VCaP (cell line): ENCODE measurements at regions not wholly inside any gene's neighbourhood (a gene's known extent, or its start where the extent isn't known, plus 50 kb on each side); places are given as distances from the start of the nearest gene placed in this dataset.

Source experiments
- H3K27ac ChIP-seq: fragments of 450-650 bp; 2 replicates; pipeline ENCODE4 v1.5.1; 2017
- TF ChIP-seq, protein P1 (sequence below): fragments of 450-650 bp; conservative IDR thresholded peaks from 2 replicates; pipeline ENCODE4 v1.5.1; 2017; ENCODE audit warnings: mild to moderate bottlenecking, moderate library complexity

DNA sequence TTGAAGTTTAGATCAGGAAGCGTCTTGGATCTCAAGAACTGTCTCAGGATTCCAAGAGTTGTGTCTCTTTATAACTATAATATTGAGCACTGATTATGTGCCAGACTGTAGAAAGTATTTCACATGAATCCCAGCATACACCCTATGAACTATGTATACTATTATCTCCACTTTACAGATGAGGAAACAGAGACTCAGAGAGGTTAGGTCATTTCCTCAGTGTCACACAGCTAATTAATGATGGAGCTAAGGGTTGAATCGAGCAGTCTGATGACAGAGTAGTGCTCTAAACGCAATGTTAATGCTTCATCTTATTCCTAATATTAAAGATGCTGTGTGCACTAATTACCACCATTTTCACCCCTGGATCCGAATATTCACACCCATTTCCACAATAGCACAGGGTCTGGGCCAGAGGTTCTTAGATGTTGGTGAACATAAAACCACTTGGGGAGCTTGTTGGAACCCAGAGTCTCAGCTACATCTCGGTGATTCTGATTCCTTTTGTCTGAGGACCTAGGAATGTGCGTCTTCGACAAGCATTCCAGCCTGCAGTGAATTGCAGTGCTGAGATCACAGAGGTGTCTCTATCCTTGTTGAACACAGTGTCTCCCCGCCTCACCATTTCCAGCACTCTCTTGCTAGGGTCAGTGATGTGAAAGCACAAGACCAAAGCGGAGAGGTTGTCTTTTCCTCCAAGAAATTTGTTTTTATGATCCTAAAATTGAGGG lies 213.8 kb downstream of the SP3 start:
- TF ChIP-seq, protein P1, sequence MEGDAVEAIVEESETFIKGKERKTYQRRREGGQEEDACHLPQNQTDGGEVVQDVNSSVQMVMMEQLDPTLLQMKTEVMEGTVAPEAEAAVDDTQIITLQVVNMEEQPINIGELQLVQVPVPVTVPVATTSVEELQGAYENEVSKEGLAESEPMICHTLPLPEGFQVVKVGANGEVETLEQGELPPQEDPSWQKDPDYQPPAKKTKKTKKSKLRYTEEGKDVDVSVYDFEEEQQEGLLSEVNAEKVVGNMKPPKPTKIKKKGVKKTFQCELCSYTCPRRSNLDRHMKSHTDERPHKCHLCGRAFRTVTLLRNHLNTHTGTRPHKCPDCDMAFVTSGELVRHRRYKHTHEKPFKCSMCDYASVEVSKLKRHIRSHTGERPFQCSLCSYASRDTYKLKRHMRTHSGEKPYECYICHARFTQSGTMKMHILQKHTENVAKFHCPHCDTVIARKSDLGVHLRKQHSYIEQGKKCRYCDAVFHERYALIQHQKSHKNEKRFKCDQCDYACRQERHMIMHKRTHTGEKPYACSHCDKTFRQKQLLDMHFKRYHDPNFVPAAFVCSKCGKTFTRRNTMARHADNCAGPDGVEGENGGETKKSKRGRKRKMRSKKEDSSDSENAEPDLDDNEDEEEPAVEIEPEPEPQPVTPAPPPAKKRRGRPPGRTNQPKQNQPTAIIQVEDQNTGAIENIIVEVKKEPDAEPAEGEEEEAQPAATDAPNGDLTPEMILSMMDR: no peak
- H3K27ac ChIP-seq: no peak overlapping the region

GRCh38 chr2:173752152-173752551 lies 213.0 kb downstream of the SP3 start:
- no peak overlapping the region for H3K27ac ChIP-seq
- TF ChIP-seq, protein P1: peak; percentile 75

DNA sequence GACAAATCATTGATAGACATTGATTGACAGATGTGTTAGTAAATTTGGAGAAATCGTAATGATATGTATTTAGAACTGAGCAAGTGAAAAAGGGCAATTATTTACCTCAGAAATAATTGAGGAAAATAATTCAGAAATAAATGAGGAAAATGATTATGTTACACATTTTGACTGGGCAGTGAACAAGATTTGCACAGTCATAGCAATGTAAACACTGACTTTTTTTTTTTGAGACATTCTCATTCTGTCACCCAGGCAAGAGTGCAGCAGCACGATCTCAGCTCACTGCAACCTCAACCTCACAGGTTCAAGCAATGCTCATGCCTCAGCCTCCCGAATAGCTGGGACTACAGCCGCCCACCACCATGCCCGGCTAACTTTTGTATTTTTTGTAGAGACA lies 211.7 kb downstream of the SP3 start:
- TF ChIP-seq, protein P1: no peak
- no peak overlapping the region for H3K27ac ChIP-seq

DNA sequence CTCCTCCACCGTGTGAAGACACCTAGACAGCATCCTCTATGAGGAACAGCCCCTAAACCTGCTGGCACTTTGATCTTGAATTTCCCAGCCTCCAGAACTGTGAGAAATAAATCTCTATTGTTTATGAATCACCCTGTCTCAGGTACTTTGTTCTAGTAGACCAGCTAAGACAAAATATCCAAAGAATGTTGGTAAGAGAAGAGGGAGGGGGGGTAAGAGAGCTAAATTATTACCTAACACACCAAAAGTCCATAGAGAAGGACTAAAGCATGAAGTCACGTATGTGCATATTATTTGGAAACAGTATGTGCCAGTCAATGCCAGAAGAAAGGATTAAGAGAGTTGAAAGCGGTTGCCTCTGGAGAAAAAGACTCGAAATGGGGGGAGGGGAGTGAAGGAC lies 211.0 kb downstream of the SP3 start:
- TF ChIP-seq, protein P1: no peak
- no peak overlapping the region for H3K27ac ChIP-seq

GRCh38 chr2:173754837-173755236 lies 210.3 kb downstream of the SP3 start:
- TF ChIP-seq, protein P1: no peak
- H3K27ac ChIP-seq: no peak overlapping the region

DNA sequence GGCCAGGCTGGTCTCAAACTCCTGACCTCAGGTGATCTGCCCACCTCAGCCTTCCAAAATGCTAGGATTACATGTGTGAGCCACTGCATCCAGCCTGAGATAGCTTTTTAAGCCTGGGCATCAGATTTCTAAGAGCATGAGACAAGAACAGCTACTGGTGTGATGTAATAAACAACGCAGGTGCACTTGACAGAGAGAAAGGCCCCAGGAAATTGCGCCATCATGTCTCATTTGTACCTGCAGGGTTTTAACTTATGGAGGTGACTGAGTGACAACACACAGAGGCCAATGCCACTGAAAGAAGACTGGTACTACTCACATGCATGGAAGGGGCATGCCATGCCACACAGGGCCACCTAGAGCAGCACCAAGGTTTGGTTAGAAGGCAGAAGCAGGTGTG lies 209.4 kb downstream of the SP3 start:
- H3K27ac ChIP-seq: no peak overlapping the region
- TF ChIP-seq, protein P1: no peak

DNA sequence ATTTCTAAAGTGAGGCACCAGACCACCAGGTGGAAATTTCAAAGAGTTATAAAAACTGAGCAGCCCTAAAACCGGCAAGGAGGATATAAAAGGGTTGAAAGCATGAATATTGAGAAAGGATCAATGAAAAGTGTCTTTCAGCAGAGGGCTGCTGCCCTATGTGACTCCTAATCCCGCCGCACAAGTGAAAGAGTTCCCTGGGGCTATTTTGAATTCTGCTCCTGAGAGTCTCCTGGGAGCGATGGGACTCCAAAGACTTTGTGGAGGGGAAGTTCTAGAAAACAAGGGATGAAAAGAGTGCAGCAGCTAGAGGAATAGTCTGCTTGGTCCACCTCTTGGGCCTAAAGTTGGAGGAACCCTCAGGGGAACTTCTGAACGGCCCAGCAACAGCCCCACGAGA lies 205.2 kb downstream of the SP3 start:
- H3K27ac ChIP-seq: peak overlapping the region; percentile 40
- TF ChIP-seq, protein P1: no peak
